Mesodermal cell (in vitro differentiated cells): ENCODE measurements at regions not wholly inside any gene's neighbourhood (a gene's known extent, or its start where the extent isn't known, plus 50 kb on each side); places are given as distances from the start of the nearest gene placed in this dataset.

Experiments
- H3K27ac ChIP-seq: 2 replicates; pipeline ENCODE4 v1.7.0; 2013; ENCODE audit warnings: mild to moderate bottlenecking, low read depth, low read length, moderate library complexity; ENCODE audit not compliant: severe bottlenecking
- H3K36me3 ChIP-seq: 2 replicates; pipeline ENCODE4 v1.7.1; 2013; ENCODE audit warnings: mild to moderate bottlenecking, low read length, moderate library complexity; ENCODE audit not compliant: control insufficient read depth, insufficient read depth
- H3K4me1 ChIP-seq: one replicate; pipeline ENCODE4 v1.7.1; 2013; ENCODE audit warnings: mild to moderate bottlenecking, low read length; ENCODE audit not compliant: insufficient read depth, control insufficient read depth, poor library complexity, severe bottlenecking
- H3K4me3 ChIP-seq: 2 replicates; pipeline ENCODE4 v1.7.0; 2013; ENCODE audit warnings: low read length, control low read depth, mild to moderate bottlenecking; ENCODE audit not compliant: insufficient read depth, poor library complexity, severe bottlenecking; ENCODE audit errors: extremely low read depth
- H3K9me3 ChIP-seq: 2 replicates; pipeline ENCODE4 v1.7.1; 2013; ENCODE audit warnings: mild to moderate bottlenecking, low read length, moderate library complexity; ENCODE audit not compliant: control insufficient read depth
- WGBS, 2 experiments: methylation state at CpG; one replicate each; pipeline ENCODE4 v1.1.5; 2013; ENCODE audit warnings: missing lambda C conversion rate in 2 of 2; ENCODE audit not compliant: insufficient coverage in 2 of 2; 5-methylcytosine and 5-hydroxymethylcytosine counted together

DNA sequence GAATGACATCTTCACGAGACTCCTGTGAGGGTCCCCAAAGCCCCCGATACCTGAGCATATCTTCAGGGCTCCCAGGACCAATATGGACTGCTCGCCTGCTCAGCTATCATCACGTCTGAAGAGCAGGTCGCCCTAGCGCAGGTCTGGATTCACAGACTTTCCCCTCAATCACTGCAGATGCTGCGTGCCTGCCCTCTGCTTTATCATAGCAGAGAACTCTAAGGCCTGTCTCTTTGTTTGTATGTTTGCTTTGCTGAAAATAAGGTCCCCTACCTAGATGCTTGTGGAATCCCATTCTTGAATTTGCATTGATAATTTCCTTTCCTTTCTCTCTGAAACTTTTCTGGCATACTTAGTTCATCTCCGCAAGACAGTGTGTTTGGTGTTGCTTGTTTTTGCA lies 140.3 kb upstream of the NSMCE3 start:
- 74 to 78% methylated on average over 4 to 7 of the region's 8 CpGs for WGBS, 2 experiments

DNA sequence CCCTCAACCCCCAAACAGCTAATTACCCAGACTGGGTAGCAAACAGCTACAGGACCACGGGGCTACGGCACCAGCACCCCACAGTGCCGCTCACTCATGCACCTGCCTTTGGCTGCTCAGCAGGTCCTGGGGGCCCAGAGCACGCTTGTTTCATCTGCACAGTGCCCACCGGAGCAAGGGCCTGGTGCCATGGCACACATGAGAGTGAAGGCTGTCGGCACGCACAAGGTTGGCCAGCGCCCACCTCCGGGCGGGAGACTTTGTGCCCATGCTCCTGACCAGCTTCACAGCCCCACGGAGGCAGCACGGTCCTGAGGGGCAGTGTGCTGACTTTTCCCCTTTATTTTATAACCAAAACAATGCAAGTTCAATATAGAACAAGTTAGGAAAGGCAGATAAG lies 135.9 kb upstream of the NSMCE3 start:
- 92 to 94% methylated on average over 9 to 10 of the region's 12 CpGs for WGBS, 2 experiments
- Histone ChIP-seq H3K9me3 (no peaks in the 10 kb centered on the region), H3K27ac (no peak overlapping the region), H3K36me3 (no peaks in the 10 kb centered on the region), H3K4me3 (no peak overlapping the region), H3K4me1 (no peaks in the 10 kb centered on the region)

More for the DNA sequence above, 140.3 kb upstream of the NSMCE3 start:
- Histone ChIP-seq H3K4me3 (no peak overlapping the region), H3K36me3 (no peaks in the 10 kb centered on the region), H3K27ac (no peak overlapping the region), H3K9me3 (no peaks in the 10 kb centered on the region), H3K4me1 (no peaks in the 10 kb centered on the region)

DNA sequence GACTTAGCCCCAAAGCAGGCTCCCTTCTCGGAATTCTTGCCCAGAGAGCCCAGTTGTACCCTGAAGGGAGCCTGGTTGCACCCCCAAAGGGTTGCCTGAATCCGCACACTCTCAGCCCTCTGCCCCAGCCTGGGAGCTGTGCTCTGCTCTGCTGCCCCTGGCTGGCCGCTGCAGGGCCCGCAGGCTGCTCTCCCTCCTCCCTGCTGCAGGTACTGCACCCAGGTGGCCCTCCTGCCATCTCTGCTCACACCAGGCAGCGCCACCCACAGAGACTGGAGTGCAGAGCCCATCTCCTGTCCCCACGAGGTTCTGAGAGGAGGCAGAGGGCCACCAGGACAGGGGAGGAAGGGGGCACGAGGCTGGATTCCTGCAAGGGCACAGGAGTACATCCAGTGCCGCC lies 134.2 kb upstream of the NSMCE3 start:
- Histone ChIP-seq H3K36me3 (no peaks in the 10 kb centered on the region), H3K27ac (no peak overlapping the region), H3K4me3 (no peak overlapping the region), H3K9me3 (no peaks in the 10 kb centered on the region), H3K4me1 (no peaks in the 10 kb centered on the region)
- 41 to 78% methylated on average over 4 to 7 of the region's 8 CpGs for WGBS, 2 experiments

DNA sequence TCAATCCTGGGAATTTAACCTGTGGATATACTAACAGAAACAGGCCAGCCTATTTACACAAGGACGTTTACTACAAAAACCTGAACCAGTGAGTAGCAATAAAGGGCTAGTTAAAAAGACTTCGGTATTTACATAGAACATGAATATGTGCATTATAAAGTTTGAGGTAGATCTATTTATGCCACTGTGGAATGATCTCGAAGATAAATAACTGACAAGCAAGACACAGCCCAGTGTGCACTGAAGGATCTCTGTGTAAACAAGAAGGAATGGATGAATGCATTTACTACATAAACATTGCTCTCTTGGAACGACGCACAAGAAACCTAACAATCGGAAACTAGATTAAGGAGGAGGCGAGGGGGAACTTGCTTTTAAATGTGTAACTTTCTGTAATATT lies 132.0 kb upstream of the NSMCE3 start:
- no peak overlapping the region for H3K27ac ChIP-seq
- no peaks in the 10 kb centered on the region for H3K9me3 ChIP-seq

DNA sequence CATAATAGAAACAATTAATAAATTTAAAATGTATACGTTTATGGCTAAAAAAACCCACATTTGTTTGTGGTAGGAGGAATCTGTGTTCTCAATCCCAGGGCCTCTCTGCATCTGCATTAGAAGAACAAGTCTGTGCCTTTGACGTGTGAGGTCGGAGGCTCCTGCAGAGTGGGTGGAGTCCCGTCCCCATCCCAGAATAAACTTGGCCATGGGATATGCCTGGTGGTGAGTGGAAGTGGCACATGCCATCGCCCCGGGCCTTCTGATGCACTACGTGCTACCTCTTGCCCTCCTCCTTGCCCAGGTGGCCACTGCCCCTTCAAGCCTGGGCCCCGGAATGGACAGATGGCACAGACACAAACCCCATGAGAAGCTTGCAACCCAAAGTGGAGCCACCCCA lies 131.1 kb upstream of the NSMCE3 start:
- Histone ChIP-seq H3K36me3 (no peaks in the 10 kb centered on the region), H3K27ac (no peak overlapping the region), H3K9me3 (no peaks in the 10 kb centered on the region), H3K4me1 (no peaks in the 10 kb centered on the region), H3K4me3 (no peak overlapping the region)
- WGBS, 2 experiments = 31 to 49% methylated on average over 5 to 6 of the region's 8 CpGs

More for the DNA sequence above, 132.0 kb upstream of the NSMCE3 start:
- WGBS, 2 experiments = 70 to 83% methylated on average over 1 to 3 of the region's 7 CpGs
- Histone ChIP-seq H3K36me3 (no peaks in the 10 kb centered on the region), H3K4me1 (no peaks in the 10 kb centered on the region), H3K4me3 (no peak overlapping the region)

DNA sequence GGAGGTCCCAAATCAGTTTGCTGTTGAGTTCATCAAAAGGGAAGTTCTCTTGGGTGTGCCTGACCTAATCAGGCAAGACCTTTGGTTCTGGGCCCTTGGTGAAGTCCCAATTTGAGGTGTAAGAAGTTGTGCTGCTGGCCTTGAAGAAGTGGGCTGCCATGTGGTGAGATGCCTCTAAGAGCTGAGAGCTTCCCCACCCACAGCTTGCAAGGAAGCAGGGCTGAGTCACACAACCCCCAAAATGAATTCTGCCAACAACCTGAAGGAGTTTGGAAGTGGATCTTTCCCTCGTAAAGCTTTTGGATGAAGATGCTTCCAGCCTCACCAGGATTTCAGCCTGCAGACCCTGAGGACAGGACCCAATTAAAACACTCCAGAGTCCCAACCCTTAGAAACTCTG lies 129.3 kb upstream of the NSMCE3 start:
- no peak overlapping the region for H3K27ac ChIP-seq
- WGBS, 2 experiments = no CpG with 5 or more reads among the region's 1 CpG
- no peaks in the 10 kb centered on the region for H3K4me1 ChIP-seq
- no peaks in the 10 kb centered on the region for H3K36me3 ChIP-seq
- H3K4me3 ChIP-seq = no peak overlapping the region
- no peaks in the 10 kb centered on the region for H3K9me3 ChIP-seq

DNA sequence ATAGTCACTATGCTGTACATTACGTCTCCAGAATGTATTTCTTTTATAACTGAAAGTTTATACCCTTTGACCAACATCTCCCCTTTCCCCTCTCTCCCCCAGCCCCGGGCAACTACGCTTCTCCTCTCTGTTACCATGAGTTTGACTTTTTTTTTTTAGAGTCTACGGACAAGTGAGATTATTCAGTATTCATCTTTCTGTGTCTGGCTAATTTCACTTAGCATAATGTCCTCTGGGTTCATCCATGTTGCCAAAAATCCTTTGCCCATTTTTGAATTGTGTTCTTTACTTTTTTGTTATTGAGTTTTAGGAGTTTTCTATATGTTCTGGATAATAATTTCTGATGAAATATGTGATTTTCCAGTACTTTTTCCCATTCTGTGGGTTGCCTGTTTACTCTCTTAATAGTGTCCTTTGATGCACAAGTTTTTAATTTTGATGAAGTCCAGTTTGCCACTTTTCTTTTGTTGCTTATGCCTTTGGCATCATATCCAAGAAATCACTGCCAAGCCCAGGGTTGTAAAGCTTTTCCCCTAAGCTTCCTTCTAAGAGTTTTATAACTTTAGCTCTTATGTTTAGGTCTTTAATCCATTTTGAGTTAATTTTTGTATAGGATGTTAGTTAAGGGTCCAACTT lies 126.7 kb upstream of the NSMCE3 start:
- Histone ChIP-seq H3K27ac (no peak overlapping the region), H3K4me3 (no peak overlapping the region), H3K4me1 (no peaks in the 10 kb centered on the region), H3K36me3 (no peaks in the 10 kb centered on the region), H3K9me3 (peaks cover 12% of the 10 kb centered on the region)
- 60% methylated on average over 1 of the region's 4 CpGs; no CpG with 5 or more reads in 1 of the 2 experiments for WGBS, 2 experiments

DNA sequence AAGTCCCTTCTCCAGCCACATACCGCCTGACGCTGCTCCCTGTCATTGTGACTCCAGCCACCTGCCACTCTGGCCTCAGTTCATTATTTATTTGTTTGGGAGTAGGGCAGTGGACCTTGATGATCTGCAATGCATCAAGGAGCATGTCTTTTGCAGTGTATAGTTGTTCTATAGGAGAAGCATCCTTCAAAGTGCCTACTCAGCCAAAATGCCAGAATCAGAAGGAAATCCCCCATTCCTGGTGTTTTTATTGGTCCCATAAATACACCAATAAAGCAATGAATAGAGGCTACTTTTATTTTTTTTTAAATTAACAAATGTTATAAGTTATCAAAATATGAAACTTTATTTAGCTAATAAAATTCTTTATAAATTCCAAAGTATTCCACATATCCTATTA lies 123.8 kb upstream of the NSMCE3 start:
- Histone ChIP-seq H3K4me1 (no peaks in the 10 kb centered on the region), H3K9me3 (peaks cover 12% of the 10 kb centered on the region), H3K4me3 (no peak overlapping the region), H3K36me3 (no peaks in the 10 kb centered on the region), H3K27ac (no peak overlapping the region)
- 100% methylated on average over 1 of the region's 2 CpGs; no CpG with 5 or more reads in 1 of the 2 experiments for WGBS, 2 experiments

DNA sequence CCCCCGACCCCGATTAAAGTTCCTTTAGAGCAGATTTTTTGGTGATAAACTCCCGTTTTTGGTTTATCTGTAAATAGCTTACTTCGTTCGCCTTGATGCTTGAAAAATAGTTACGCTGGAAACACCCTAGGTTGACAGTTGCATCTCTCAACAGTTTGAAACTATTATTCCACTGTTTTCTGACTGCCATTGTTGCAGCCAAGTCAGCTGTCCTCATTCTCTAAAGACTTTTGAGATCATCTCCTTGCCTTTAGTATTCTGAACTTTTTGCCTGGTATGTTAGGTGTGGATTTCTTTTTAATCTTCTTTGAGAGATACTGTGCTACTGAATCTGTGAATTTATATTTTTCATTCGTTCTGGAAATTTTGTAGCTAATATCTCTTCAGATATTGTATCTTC lies 122.7 kb upstream of the NSMCE3 start:
- WGBS, 2 experiments = 78 to 100% methylated on average over 4 of the region's 7 CpGs
- Histone ChIP-seq H3K36me3 (no peaks in the 10 kb centered on the region), H3K27ac (no peak overlapping the region), H3K4me3 (no peak overlapping the region), H3K4me1 (no peaks in the 10 kb centered on the region), H3K9me3 (peaks cover 12% of the 10 kb centered on the region)

DNA sequence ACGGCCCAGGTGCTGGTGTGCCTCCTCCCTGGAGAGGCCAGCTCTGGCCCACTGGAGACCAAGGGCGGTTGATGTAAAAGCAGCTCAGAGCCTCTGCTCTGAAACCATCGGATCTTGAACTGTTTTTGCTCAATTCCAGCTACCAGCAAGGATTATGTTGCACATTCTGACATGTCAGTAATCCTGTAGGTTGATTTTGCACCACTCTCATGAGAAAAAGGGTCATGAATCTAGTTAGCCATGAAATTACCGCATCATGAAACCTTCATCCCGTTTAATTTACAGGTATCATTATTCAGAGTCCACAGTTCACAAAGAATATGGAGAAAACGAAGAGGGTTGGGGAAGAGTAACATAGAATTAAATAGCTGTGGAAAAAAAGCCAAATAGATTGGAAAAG lies 120.4 kb upstream of the NSMCE3 start:
- Histone ChIP-seq H3K27ac (no peak overlapping the region), H3K4me3 (no peak overlapping the region)
- 90 to 92% methylated on average over 2 to 4 of the region's 6 CpGs for WGBS, 2 experiments

DNA sequence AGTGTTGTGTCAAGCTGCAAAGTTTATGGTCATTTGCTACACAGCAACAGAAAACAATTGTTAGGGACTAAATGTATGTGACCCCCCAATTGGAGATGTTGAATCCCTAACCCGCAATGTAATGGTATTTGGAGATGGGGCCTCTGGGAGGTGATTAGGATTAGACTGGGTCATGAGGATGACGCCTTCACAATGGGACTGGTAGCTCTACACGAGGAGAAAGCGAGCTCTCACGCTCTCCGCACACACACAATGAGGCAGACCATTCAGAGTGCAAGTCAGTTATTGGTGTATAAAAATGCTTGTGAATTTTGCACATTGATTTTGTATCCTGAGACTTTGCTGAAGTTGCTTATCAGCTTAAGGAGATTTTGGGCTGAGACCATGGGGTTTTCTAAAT lies 116.9 kb upstream of the NSMCE3 start:
- Histone ChIP-seq H3K4me1 (no peaks in the 10 kb centered on the region), H3K4me3 (no peak overlapping the region), H3K9me3 (no peaks in the 10 kb centered on the region), H3K36me3 (no peaks in the 10 kb centered on the region), H3K27ac (no peak overlapping the region)
- 94 to 96% methylated on average over 5 to 6 of the region's 6 CpGs for WGBS, 2 experiments

More for the DNA sequence above, 120.4 kb upstream of the NSMCE3 start:
- Histone ChIP-seq H3K36me3 (no peaks in the 10 kb centered on the region), H3K9me3 (peaks cover 12% of the 10 kb centered on the region), H3K4me1 (no peaks in the 10 kb centered on the region)
